B cell (primary cell): ENCODE measurements at regions not wholly inside any gene's neighbourhood (a gene's known extent, or its start where the extent isn't known, plus 50 kb on each side); places are given as distances from the start of the nearest gene placed in this dataset.

ENCODE experiments used
- EZH2 ChIP-seq: IDR thresholded peaks from 2 replicates; pipeline ENCODE4 v1.6.1; 2012; ENCODE audit warnings: borderline replicate concordance, low read depth, mild to moderate bottlenecking, moderate library complexity, low read length; ENCODE audit not compliant: insufficient read depth, poor library complexity, severe bottlenecking
- TF ChIP-seq, protein P1 (sequence below): fragments of 200-600 bp; IDR thresholded peaks from one replicate; pipeline ENCODE4 v1.8.0; 2022; ENCODE audit warnings: antibody characterized with exemption, mild to moderate bottlenecking

DNA sequence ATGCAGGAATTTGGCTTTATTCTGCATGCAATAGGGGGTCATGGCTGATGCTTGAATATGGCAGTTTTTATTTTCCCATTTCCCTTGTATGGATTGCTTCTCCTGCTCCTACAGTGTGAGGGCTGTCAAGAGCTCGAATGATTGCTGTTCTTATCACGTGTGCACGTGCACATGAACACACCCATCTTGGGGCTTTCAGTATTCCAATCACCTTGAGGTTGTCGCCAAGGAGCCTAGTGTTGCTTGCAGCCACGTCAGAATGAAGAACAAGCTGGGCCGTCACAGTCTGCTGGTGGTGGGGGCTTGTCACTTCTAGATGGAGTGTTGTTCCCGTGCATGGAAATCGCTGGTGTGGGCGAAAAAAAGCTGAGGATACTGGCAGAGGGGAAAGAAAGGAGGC, 219.4 kb upstream of the GLRA1 start:
- TF ChIP-seq EZH2, result no peak
- TF ChIP-seq, protein P1, sequence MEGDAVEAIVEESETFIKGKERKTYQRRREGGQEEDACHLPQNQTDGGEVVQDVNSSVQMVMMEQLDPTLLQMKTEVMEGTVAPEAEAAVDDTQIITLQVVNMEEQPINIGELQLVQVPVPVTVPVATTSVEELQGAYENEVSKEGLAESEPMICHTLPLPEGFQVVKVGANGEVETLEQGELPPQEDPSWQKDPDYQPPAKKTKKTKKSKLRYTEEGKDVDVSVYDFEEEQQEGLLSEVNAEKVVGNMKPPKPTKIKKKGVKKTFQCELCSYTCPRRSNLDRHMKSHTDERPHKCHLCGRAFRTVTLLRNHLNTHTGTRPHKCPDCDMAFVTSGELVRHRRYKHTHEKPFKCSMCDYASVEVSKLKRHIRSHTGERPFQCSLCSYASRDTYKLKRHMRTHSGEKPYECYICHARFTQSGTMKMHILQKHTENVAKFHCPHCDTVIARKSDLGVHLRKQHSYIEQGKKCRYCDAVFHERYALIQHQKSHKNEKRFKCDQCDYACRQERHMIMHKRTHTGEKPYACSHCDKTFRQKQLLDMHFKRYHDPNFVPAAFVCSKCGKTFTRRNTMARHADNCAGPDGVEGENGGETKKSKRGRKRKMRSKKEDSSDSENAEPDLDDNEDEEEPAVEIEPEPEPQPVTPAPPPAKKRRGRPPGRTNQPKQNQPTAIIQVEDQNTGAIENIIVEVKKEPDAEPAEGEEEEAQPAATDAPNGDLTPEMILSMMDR, result no peak
